ENCODE measurements at regions not wholly inside any gene's neighbourhood (a gene's known extent, or its start where the extent isn't known, plus 50 kb on each side); places are given as distances from the start of the nearest gene placed in this dataset.

DNA sequence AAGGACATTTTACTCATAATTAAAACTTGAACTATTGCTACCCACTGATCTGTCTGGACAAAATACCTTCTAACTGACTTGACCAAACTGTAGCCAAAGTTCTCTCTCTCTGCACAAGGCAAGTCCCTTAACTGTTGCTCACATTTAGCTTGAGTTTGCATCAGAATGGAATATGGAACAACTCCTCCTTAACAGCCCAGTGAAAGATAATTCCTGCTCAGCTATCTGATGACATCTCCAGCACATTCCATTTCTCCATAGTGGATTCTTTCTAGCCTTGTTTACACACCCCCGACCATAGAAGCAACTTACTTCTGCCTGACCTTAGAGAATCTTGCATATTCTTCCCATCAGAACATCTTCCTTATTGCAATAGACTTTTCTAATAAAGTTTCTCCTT lies 317.2 kb upstream of the CDH2 start:
- H3K27ac Mint-ChIP-seq = no peak overlapping the region
- H3K36me3 Mint-ChIP-seq = no peaks in the 10 kb centered on the region
- H3K9me3 Mint-ChIP-seq = peaks cover 3% of the 10 kb centered on the region
- POLR2A ChIA-PET = no interaction called here
- ATAC-seq (ENCODE audit: low read depth) (no peak), DNase-seq (no peak)
- H3K4me1 Mint-ChIP-seq = no peaks in the 10 kb centered on the region
- no peaks in the 10 kb centered on the region for H3K27me3 Mint-ChIP-seq
- H3K4me3 Mint-ChIP-seq = no peak overlapping the region

DNA sequence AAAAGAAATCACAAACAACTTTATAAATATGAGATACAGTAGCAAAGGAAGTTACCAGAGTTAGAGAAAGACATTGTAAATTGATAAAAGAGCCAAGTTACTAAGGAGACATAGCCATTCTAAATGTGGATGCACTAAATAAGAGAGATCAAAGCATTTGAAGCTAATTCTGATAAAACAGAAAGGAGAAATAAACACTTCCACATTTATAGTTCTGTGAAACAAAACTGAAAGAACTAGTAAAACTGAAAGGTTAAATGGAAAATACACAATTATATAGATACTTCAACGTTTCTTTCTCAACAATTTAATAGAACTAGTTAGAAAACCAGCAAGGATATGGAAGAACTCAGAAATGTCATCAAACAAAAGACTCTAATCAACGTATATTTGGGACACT lies 309.0 kb upstream of the CDH2 start:
- DNase-seq (no peak), ATAC-seq (ENCODE audit: low read depth) (no peak)
- peaks cover 3% of the 10 kb centered on the region for H3K9me3 Mint-ChIP-seq
- no peaks in the 10 kb centered on the region for H3K36me3 Mint-ChIP-seq
- no peaks in the 10 kb centered on the region for H3K4me1 Mint-ChIP-seq
- peak overlapping the region; percentile 9 for H3K27ac Mint-ChIP-seq
- H3K4me3 Mint-ChIP-seq = no peak overlapping the region
- H3K27me3 Mint-ChIP-seq = no peaks in the 10 kb centered on the region
- POLR2A ChIA-PET = no interaction called here

GRCh38 chr18:28485210-28485801 lies 308.4 kb upstream of the CDH2 start:
- ATAC-seq (ENCODE audit: low read depth) = no peak

DNA sequence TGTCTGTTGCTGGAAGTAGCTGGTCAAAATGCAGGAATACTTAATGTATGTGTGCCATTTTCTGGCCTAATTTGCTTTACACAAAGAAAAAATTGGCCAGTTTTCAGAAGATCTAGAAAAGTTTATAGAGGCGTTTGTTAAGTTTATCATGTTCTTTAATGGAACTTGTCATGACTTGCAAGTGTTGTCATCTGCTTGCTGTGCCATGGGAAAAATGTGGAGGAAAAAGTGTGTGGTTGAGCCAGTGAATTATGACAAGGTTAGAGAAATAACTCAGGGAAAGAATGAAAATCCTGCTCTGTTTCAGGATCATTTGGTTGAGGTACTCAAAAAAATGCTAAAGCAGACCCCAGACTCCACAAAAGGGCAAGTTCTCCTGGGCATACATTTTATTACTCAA lies 301.6 kb upstream of the CDH2 start:
- peaks cover 9% of the 10 kb centered on the region for H3K9me3 Mint-ChIP-seq
- no peak for ATAC-seq (ENCODE audit: low read depth)
- H3K4me1 Mint-ChIP-seq = no peaks in the 10 kb centered on the region
- DNase-seq = no peak
- H3K36me3 Mint-ChIP-seq = no peaks in the 10 kb centered on the region
- POLR2A ChIA-PET = no interaction called here
- no peak overlapping the region for H3K27ac Mint-ChIP-seq
- no peak overlapping the region for H3K4me3 Mint-ChIP-seq
- no peaks in the 10 kb centered on the region for H3K27me3 Mint-ChIP-seq

More at GRCh38 chr18:28485210-28485801, 308.4 kb upstream of the CDH2 start:
- Mint-ChIP-seq H3K27ac (no peak overlapping the region), H3K4me1 (no peaks in the 10 kb centered on the region), H3K36me3 (no peaks in the 10 kb centered on the region), H3K4me3 (no peak overlapping the region), H3K9me3 (peaks cover 3% of the 10 kb centered on the region), H3K27me3 (no peaks in the 10 kb centered on the region)
- no peak for DNase-seq
- POLR2A ChIA-PET = no interaction called here

GRCh38 chr18:28476302-28476701 lies 299.4 kb upstream of the CDH2 start:
- DNase-seq (no peak), ATAC-seq (ENCODE audit: low read depth) (no peak)
- H3K27ac Mint-ChIP-seq = no peak overlapping the region
- no peaks in the 10 kb centered on the region for H3K36me3 Mint-ChIP-seq
- no peaks in the 10 kb centered on the region for H3K4me1 Mint-ChIP-seq
- no peak overlapping the region for H3K4me3 Mint-ChIP-seq
- POLR2A ChIA-PET = no interaction called here
- H3K27me3 Mint-ChIP-seq = no peaks in the 10 kb centered on the region
- H3K9me3 Mint-ChIP-seq = peaks cover 11% of the 10 kb centered on the region

DNA sequence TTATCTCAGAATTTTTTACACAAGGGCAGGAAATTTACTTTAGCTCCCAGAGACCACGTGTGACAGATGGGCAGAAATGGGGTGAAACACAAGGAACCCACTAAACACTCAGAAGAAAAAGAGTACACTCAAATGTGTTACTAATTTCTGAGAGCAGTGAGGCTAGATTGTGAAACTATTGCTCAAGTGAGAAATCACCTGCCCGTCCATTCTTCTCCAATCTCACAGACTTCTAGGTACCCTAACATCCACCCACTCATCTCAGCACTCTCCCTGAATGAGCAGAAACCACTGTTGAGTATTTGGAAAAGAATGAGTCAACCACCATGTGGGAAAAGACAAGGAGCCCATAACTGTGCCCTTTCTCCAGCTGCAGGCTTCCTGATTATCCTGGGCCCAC lies 293.0 kb upstream of the CDH2 start:
- no peak for ATAC-seq (ENCODE audit: low read depth)
- H3K36me3 Mint-ChIP-seq = no peaks in the 10 kb centered on the region
- no peak overlapping the region for H3K27ac Mint-ChIP-seq
- peaks cover 8% of the 10 kb centered on the region for H3K9me3 Mint-ChIP-seq
- H3K4me1 Mint-ChIP-seq = no peaks in the 10 kb centered on the region
- no peaks in the 10 kb centered on the region for H3K27me3 Mint-ChIP-seq
- POLR2A ChIA-PET = no interaction called here
- DNase-seq = no peak
- H3K4me3 Mint-ChIP-seq = no peak overlapping the region

DNA sequence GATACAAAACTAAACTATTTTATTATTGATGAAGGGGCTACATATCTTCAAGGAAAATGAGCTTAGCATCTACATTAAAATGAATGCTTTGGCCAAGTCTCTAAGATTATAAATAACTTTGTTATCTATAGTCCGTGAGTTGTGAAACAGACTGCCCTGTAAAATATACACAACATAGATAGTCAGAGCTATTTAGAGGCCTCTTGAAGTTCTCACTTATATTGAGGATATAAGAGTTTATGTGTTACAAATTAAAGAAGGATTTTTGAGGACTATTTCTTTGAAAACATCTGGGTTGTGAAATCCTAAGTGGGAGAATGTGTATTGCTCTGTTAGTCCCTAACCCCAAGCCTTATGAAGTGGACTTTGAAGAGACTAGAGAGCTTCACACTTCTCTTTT lies 292.0 kb upstream of the CDH2 start:
- DNase-seq (no peak), ATAC-seq (ENCODE audit: low read depth) (no peak)
- Mint-ChIP-seq H3K36me3 (no peaks in the 10 kb centered on the region), H3K4me1 (no peaks in the 10 kb centered on the region), H3K27me3 (no peaks in the 10 kb centered on the region), H3K27ac (no peak overlapping the region), H3K9me3 (peaks cover 6% of the 10 kb centered on the region), H3K4me3 (no peak overlapping the region)
- POLR2A ChIA-PET = no interaction called here

DNA sequence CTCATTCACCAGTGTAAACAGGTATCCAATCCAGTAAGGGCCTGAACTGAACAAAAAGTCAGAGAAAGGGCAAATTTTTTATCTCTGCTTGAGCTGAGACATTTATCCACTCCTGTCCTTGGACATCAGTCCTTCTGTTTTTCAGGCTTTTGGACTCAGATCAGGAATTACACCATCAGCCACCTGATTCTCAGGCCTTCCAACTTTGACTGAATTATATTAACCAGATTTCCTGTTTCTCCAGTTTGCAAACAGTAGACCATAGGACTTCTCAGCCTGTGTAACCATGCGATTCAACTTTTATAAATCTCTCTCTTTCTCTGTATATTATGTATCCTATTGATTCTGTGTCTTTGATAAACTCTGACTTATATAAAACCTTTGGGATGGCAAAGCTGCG lies 289.3 kb upstream of the CDH2 start:
- no peak overlapping the region for H3K4me3 Mint-ChIP-seq
- H3K36me3 Mint-ChIP-seq = no peaks in the 10 kb centered on the region
- DNase-seq (no peak), ATAC-seq (ENCODE audit: low read depth) (no peak)
- H3K27me3 Mint-ChIP-seq = no peaks in the 10 kb centered on the region
- POLR2A ChIA-PET = no interaction called here
- H3K27ac Mint-ChIP-seq = no peak overlapping the region
- H3K9me3 Mint-ChIP-seq = peaks cover 2% of the 10 kb centered on the region
- H3K4me1 Mint-ChIP-seq = no peaks in the 10 kb centered on the region

- POLR2A ChIA-PET = no interaction called here
- ATAC-seq (ENCODE audit: low read depth) (no peak), DNase-seq (no peak)
- Mint-ChIP-seq H3K4me1 (no peaks in the 10 kb centered on the region), H3K27ac (no peak overlapping the region), H3K27me3 (no peaks in the 10 kb centered on the region), H3K4me3 (no peak overlapping the region), H3K9me3 (peaks cover 3% of the 10 kb centered on the region), H3K36me3 (no peaks in the 10 kb centered on the region)
These were observed 282.7 kb upstream of the CDH2 start for GRCh38 chr18:28459587-28459986.

DNA sequence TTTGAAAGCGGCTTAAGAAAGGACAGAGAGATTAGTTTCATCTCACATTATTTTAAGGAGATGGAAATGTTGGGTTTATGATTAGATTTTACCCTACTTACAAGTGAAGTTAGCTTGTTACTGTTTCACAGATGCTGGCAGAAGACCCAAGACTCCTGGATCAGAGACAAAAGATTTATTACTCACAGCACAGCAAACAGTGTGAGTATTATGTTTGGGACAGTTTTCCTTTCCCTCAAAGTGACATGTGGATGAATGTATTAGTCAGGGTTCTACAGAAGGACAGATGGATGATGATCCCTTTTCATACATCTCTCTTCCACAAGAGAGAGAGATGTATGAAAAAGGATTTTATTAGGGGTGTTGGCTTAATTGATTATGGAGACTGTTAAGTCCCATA lies 281.8 kb upstream of the CDH2 start:
- H3K9me3 Mint-ChIP-seq = peaks cover 3% of the 10 kb centered on the region
- no peaks in the 10 kb centered on the region for H3K36me3 Mint-ChIP-seq
- H3K27me3 Mint-ChIP-seq = no peaks in the 10 kb centered on the region
- no peak overlapping the region for H3K27ac Mint-ChIP-seq
- DNase-seq = no peak
- ATAC-seq (ENCODE audit: low read depth) = no peak
- no peaks in the 10 kb centered on the region for H3K4me1 Mint-ChIP-seq
- no peak overlapping the region for H3K4me3 Mint-ChIP-seq
- POLR2A ChIA-PET = no interaction called here

DNA sequence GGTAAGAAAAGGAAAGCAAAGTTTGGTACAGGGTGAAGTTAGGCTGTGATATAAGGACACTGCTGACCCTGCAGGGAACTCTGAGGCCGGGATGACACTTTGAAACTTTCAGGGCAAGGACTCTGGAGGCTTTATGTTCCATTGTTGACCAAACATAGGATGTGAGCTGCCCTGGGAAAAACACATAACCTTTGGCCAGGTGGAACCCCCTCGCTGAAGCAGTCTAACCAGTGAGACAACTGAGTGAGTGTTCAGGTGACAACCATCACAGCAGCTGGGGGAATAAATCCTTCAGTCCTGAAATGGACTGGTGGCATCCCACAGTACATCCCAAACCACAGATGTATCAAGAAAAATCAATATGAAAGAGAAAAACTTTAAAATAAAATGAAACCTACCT lies 280.9 kb upstream of the CDH2 start:
- Mint-ChIP-seq H3K4me3 (no peak overlapping the region), H3K9me3 (peaks cover 7% of the 10 kb centered on the region), H3K27me3 (no peaks in the 10 kb centered on the region), H3K27ac (no peak overlapping the region), H3K36me3 (no peaks in the 10 kb centered on the region), H3K4me1 (no peaks in the 10 kb centered on the region)
- DNase-seq = no peak
- no peak for ATAC-seq (ENCODE audit: low read depth)
- POLR2A ChIA-PET = no interaction called here

- Mint-ChIP-seq H3K27ac (no peak overlapping the region), H3K27me3 (no peaks in the 10 kb centered on the region), H3K4me3 (no peak overlapping the region), H3K36me3 (no peaks in the 10 kb centered on the region), H3K9me3 (peaks cover 7% of the 10 kb centered on the region), H3K4me1 (no peaks in the 10 kb centered on the region)
- POLR2A ChIA-PET = no interaction called here
- ATAC-seq (ENCODE audit: low read depth) = no peak
- no peak for DNase-seq
These were observed 279.0 kb upstream of the CDH2 start for GRCh38 chr18:28455971-28456370.

DNA sequence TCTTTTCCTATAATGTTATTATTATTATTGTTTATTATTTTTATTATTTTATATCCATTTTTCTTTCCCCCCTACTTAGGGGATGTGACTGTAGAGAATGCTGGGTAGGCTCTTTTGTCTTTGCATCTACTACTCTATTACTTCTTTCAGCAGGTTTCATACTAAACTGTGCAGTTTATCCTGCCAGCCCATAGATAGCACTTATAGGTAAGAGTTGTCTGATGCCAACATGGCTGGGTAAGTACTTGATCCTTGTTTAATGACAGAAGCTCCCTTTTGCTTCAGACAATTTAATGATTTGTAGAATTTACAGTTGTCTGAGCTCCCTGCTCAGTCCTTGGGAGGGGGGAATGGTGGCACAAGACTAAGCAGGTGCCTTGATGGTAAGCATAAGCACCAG lies 262.9 kb upstream of the CDH2 start:
- H3K9me3 Mint-ChIP-seq = peaks cover 5% of the 10 kb centered on the region

GRCh38 chr18:28438381-28438780 lies 261.5 kb upstream of the CDH2 start:
- no peak for DNase-seq
- no peak overlapping the region for H3K27ac Mint-ChIP-seq
- H3K36me3 Mint-ChIP-seq = no peaks in the 10 kb centered on the region
- POLR2A ChIA-PET = no interaction called here
- H3K27me3 Mint-ChIP-seq = no peaks in the 10 kb centered on the region
- ATAC-seq (ENCODE audit: low read depth) = no peak
- H3K4me1 Mint-ChIP-seq = no peaks in the 10 kb centered on the region
- H3K4me3 Mint-ChIP-seq = no peak overlapping the region
- H3K9me3 Mint-ChIP-seq = peaks cover 7% of the 10 kb centered on the region

More for the DNA sequence above, 262.9 kb upstream of the CDH2 start:
- H3K4me3 Mint-ChIP-seq = no peak overlapping the region
- ATAC-seq (ENCODE audit: low read depth) = no peak
- no peaks in the 10 kb centered on the region for H3K27me3 Mint-ChIP-seq
- DNase-seq = no peak
- no peak overlapping the region for H3K27ac Mint-ChIP-seq
- no peaks in the 10 kb centered on the region for H3K4me1 Mint-ChIP-seq
- no peaks in the 10 kb centered on the region for H3K36me3 Mint-ChIP-seq
- POLR2A ChIA-PET = no interaction called here

GRCh38 chr18:28432339-28432738 lies 255.4 kb upstream of the CDH2 start:
- Mint-ChIP-seq H3K4me1 (no peaks in the 10 kb centered on the region), H3K27ac (no peak overlapping the region), H3K4me3 (no peak overlapping the region), H3K9me3 (peaks cover 4% of the 10 kb centered on the region), H3K27me3 (no peaks in the 10 kb centered on the region), H3K36me3 (no peaks in the 10 kb centered on the region)
- ATAC-seq (ENCODE audit: low read depth) (no peak), DNase-seq (no peak)
- POLR2A ChIA-PET = no interaction called here

All from activated naive CD8-positive, alpha-beta T cell treated with anti-CD3 and anti-CD28 coated beads, Interleukin-2, amount 10 ng/mL, durations not matched to agents 7 days and 5 days (primary cell).